Head of caudate nucleus (tissue), 42 donors: ENCODE measurements at regions not wholly inside any gene's neighbourhood (a gene's known extent, or its start where the extent isn't known, plus 50 kb on each side); places are given as distances from the start of the nearest gene placed in this dataset.
"Not testable (repeated sequence)": the region's sequence is repeated elsewhere in the genome, so short reads cannot be mapped to it uniquely, and the experiment has no call there.

Experiments
- DNase-seq, 42 donors: peaks; one replicate each; pipeline versions ENCODE4 v3.0.0 to v3.0.0-alpha.2; 2020 to 2021; ENCODE audit warnings: mixed read lengths in 7 of 42
- intact Hi-C: fragments of 100-400 bp; cut with DNase I; formaldehyde crosslinking; loops from one replicate; pipeline ENCODE4 v1.15.0; 2022

DNA sequence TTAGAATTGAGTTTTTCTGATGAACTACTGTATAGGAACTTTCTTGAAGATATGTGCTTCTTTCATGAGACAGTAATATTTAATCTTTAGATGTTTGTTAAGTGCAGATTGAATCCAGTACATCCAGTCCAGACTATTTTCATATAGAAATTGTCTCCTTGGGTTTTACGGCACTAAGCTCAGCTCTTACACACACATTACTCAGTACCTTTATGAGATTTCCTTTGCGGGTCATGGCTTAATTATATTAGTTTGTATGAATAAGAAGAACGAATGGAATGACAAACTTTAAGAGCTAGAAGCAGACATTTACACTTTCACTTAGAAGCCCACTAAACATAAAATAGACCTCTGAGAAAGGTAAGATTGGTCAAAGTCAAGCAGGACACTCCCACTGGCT is 223.3 kb upstream of the THUMPD2 start:
- intact Hi-C loops = no loop called here
- no peak for DNase-seq

DNA sequence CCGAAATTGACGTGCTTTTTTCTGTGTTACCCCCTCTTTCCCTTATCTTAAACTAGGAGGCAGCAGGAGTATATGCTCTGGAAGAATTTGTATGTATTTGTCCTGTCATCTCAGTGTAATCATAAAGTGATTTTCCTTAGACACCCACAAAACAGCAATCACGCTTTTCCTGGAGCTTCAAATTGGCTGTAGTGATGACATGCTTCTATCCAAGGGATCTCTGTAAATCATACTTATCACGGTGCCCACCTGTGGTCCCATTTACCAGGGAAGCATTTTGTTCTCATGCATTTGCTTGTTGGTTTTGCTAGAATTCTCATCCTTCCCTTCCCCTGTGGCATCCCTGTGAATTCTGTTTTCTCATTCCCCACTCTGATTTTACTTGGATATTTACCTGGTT is 220.8 kb upstream of the THUMPD2 start:
- DNase-seq = no peak
- intact Hi-C loops = no loop called here

DNA sequence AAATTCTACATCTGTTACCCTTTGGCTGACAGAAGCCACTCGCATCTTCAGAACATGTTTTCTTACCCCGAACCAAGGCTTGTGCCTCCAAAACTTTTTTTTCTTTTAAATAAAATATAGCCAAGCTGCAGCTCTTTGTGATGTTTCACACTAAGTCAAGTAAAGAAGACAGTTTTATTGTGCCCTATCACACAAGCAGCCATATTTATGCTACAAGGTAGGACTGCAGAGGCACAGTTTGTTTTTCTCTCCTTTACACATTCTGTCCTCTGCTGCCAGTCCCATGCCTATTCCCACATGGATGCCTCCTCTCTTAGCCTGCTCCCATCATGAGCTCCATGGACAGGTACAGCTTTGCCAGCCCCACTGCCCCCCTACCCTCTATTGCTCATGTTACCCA is 219.6 kb upstream of the THUMPD2 start:
- intact Hi-C loops = no loop called here

DNA sequence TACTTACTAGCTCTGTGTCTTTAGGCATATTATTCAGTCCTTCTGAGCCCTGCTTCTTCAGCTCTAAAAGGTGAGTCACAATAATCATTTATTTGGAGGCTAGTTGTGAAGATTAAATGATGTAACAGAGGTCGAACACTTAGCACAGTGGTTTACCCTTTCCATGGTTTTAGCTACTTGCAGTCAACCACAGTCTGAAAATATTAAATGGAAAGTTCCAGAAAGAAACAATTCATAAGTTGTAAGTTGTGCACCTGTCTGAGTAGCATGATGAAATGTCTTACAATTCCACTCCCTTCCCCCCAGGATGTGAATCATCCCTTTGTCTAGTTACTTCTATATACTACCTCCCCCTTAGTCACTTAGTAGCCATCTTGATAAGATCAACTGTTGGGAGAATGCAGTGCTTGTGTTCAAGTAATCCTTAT is 217.6 kb upstream of the THUMPD2 start:
- no peak for DNase-seq
- intact Hi-C loops = no loop called here

More for the DNA sequence above, 219.6 kb upstream of the THUMPD2 start:
- DNase-seq = no peak

DNA sequence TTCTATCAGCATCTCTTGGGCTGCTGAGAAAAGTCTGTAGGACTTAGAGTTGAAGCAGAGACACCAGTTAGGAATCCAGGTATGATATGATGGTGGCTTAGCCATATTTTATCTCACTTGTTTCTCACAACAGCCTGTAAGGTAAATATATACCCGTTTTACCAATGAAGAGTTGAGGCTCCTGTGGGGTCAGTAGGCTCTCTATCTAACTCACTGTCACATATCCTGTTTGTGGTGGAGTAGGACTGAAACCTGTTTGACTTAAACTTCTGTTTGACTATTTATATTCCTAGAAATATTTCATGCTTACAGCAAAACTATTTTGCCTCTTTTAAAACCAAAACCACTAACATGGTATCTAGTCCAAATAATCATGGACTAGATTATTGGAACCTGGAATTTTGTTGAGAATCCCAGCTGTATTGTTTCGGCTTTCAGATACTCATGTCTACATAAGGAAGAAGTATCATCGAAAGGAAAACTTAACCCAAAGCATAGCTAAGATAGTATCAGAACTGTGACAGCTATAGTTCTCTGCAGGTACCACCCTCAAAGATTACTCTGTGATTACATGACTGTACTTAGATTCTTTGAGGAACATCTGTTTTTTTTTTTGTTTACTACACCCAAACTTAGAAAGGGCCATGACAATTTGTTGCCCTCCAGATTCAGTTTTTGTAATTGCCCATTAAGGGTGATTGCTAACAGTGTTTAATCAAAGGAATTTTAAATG is 216.1 kb upstream of the THUMPD2 start:
- intact Hi-C loops = no loop called here
- DNase-seq = no peak

DNA sequence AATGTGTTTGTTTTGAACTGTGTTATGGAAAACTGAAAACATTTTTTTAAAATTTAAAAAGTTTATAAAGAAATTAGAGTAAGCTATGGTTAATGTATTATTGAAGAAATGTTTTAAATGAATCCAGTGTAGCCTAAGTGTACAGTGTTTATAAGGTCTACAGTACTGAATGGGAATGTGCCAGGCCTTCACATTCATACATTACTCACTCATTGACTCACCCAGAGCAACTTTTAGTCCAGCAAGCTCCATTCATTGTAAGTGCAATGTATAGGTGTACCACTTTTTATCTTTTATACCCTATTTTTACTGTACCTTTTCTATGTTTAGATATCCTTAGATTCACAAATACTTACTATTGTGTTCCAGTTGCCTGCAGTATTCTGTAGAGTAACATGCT is 215.1 kb upstream of the THUMPD2 start:
- no peak for DNase-seq
- intact Hi-C loops = no loop called here

DNA sequence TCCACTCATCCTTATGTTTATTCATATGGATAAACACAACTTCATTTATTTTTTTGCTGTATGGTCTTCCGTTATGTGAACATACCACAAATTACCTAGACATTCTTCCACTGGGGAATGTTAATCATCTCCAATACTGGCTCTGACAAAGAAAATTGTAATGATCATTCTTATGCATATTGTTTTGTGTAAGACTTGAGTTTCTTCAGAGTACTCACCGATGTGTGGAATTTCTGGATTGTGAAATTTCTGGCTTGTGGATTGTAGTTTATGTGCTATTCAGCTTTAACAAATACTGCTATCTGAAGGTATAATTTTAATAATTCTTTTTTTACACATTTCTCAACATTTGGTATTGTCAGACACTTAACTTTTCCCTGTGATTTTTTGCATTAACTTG is 212.2 kb upstream of the THUMPD2 start:
- intact Hi-C loops = no loop called here

DNA sequence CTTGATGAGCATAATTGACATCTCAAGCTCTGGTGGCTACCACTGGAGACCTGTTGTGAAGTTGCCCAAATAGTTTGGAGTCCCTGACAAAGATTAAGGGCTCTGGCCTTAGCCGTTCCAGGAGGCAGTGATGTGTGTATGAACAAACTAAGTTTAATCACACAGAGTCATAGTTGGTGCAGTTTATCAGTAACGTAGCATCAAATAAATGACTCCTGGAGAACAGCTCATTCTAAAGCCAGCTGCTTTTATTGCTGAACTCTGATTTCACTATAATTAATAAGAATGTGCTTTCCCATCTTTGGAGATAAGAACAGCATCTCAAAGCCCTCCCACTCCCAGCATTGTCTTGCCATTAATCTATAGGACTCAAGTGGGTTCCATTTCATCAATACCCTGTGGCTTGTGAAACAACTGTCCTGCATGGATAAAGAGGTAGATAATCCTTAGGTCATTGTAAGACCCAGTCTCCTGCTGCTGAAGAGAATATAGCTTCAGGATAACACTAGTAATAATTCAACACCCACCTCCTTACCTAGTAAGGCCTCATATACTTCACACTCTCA is 211.4 kb upstream of the THUMPD2 start:
- no peak for DNase-seq
- intact Hi-C loops = no loop called here

More for the DNA sequence above, 212.2 kb upstream of the THUMPD2 start:
- DNase-seq = no peak

DNA sequence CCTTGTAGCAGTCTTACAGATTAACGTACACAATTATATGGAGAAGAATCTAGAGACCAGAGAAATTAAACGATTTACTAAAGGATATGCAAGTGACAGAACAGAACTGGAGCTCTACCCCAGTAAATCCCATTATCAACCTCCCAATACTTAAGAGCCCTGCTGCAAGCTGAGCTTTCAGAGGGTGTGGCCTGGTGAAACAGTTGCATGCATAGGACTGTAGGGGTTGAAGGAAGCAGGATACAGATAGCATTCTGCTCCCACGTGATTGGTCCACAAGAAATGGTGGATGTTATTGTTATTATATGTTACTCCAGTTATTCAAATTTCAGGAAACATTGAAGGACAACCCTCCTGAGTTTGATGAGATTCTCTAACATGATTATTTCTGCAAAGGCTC is 210.8 kb upstream of the THUMPD2 start:
- DNase-seq = no peak
- intact Hi-C loops = no loop called here

DNA sequence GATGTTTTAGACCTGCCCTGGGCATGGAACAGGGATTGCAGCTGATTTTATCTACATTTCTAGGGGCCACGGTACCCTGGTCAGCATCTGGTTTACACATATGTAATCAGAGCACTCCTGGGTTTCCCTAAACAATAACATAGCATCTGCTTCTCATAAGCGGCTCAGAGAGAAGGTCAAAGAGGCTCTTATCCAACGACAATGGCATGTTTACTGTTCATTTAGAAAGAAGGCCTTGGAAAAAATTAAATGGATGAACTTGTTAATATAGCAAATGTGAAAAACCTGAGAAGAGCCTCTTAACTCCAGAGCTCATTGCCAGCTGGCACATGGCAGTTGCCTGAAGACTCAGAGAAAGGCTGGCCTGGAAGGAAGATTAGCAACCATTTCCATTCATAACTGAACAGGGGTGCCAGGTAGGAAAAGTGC is 202.8 kb upstream of the THUMPD2 start:
- intact Hi-C loops = no loop called here
- DNase-seq = no peak

DNA sequence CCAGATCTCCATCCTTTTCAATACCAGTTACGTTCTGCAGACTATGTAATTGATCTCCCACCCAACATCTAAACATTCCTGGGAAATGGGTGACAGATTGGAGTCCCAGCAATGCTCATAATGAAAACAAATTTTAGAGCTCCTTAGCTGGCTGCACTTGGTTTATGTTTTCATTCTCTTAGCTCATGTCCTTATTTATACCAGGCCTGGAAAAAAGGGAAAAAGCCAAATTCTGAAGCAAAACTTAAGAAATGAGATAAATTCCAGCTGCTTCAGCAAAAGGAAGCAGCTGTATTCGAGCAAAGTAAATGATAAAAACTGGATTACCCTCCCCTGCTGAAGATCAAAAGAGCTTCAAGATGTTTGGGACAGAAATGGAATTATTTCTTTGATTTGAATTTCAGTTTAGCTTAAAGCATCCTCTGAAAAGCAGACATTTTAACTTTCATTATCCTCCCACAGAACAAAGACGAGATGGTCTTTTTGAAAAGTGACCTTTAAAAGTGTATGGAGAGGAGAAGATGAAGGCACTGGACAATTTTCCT is 196.5 kb upstream of the THUMPD2 start:
- DNase-seq = no peak
- intact Hi-C loops = no loop called here

DNA sequence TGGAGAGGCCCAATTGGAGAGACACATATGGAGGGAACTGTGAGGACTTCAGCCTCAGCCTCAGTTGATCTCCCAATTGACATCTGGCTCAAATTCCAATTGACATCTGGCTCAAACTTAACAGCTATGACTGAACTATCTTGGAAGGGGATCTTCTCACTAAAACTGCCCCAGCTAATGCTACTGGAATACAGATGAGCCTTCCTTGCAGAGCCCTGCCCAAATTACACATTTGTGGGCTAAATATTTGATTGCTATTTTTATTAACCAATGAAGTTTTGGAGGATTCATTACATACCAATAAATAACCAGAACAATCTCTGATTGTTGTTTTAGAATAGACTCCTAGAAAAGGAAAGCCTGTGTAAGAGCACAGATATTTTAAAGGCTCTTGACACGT is 189.0 kb upstream of the THUMPD2 start:
- intact Hi-C loops = no loop called here
- DNase-seq = no peak

DNA sequence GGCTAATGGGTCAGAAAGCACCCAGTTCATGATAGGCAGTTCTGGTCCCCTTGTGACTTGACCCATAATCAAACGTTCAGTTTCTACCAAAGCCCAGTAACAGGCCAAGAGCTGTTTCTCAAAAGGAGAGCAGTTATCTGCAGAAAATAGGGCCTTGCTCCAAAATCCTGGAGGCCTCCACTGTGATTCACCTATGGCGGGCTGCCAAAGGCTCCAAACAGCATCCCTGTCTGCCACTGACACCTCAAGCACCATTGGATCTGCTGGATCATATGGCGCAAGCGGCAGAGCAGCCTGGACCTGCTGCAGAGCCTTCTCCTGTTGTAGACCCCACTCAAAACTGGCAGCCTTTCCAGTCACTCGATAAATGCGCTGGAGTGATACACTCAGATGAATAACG is 181.6 kb upstream of the THUMPD2 start:
- intact Hi-C loops = not testable (repeated sequence)

DNA sequence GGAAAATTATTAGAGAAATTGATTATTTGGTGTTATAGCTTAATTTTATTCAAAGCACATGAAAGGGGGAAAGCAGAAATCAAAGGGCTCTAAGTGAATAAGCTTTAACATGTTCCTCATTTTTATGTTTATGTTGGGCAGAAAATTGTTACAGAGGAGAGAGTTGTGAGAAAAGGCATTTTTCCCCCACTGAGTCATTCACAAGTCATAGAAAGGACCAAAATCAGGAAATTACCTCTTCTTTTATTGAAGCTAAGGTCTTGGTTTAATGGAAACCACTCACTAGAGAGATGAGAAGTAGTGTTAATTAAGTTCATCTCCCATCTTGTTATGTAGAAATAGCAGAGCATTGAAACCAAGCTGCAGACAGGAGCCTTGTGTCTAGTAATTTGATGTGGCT is 175.3 kb upstream of the THUMPD2 start:
- no peak for DNase-seq

More for the DNA sequence above, 181.6 kb upstream of the THUMPD2 start:
- not testable (repeated sequence) for DNase-seq

DNA sequence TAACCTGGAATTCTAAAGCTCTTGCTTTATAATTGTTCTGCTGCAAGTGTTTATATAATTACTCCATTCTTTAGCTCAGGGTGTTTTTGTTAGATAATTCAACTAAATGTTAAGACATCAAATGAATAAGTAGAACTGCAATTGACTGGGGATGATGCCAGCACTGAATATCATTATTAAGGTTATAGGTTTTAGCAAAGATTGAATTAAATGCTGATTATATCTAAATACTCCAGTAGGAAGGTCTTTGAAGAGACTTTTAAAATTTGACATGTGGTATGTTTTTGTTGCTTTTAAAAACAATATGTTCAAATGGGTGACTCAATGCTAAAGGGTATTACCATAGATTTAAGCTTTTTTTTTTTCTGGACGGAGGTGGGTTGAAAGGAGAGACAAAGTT is 170.1 kb upstream of the THUMPD2 start:
- intact Hi-C loops = no loop called here
- no peak for DNase-seq

More for the DNA sequence above, 175.3 kb upstream of the THUMPD2 start:
- intact Hi-C loops = no loop called here

DNA sequence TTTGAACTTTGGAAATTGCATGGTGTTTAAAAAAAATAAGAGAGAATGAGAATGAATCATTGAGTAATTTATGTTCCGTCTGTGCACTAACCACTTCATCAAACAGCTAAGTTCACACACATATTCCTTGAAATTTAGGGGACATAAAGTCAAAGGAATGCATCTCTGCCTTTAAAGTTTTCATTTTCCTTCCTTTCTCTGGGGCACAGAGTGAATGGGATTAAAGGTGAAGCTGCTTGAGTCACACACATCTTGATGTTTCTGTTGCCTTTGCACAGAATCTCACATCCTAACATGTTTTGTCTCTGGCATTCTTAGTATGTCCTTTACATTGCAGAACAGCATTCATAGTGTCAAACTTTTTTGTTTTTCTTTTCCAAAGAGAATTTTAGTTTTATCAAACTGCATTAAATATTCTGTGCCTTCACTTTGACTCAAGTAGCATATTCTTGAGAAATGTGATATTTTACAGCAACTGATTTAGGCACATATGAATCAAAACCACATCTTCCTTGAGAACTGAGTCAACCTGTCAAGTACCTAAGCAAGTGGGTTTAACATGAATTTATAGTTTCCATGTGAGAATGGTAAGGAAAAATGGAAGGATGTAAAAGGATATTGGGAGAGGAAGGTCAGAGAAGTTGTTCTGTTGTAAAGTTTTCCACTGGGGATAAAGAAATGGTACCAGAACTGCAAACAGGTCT is 169.1 kb upstream of the THUMPD2 start:
- intact Hi-C loops = no loop called here
- DNase-seq = no peak

DNA sequence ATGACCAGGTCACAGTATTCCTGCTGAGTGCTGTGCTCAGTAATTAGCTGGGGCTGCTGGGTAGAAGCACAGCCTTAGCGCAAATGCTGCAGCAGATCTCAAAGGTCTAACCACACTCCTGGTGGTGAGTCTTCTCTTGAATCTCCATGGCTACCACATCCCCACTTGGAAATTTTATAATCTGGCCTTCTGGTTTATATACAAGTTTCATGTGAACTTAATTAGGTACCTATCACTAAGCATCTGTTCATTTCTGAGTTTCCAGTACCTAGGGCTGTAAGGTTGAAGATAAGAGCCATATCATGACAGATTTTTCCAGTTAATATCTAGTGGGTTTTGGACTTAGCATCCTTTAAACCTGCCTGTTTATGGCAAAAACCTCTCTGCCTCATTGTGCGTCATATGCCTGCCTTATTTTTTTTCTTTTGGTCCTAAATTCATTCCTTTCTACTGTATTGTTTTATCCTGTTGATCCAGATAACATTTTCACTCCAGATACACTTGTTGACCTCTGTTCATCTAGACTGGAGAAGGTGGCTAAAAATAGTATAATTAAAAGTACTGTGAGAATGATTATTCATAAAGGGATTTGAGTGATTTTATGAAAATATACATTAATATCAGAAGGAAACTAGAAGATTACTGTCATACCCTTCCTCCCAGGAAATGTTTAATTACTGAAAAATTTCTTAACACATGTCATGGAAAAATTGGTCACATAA is 168.4 kb upstream of the THUMPD2 start:
- intact Hi-C loops = no loop called here
- DNase-seq = no peak

DNA sequence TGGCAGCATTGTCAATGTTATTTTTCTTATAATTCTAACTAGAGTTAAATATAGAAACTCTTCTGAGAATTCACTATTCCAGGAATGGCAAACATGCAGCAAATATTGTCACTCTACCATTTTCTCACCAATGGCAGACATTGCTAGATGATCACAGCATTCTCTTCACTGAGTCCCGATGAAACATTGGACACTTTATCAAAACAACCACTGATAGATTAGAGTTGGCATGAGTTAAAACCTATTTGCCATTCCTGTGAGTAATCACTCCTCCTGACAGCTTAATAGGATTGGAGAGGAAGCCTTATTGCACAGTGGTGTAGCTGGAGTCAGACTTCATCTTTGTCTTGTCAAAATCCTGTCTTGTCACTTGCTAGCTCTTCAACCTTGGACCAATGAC is 163.9 kb upstream of the THUMPD2 start:
- no peak for DNase-seq
- intact Hi-C loops = no loop called here

DNA sequence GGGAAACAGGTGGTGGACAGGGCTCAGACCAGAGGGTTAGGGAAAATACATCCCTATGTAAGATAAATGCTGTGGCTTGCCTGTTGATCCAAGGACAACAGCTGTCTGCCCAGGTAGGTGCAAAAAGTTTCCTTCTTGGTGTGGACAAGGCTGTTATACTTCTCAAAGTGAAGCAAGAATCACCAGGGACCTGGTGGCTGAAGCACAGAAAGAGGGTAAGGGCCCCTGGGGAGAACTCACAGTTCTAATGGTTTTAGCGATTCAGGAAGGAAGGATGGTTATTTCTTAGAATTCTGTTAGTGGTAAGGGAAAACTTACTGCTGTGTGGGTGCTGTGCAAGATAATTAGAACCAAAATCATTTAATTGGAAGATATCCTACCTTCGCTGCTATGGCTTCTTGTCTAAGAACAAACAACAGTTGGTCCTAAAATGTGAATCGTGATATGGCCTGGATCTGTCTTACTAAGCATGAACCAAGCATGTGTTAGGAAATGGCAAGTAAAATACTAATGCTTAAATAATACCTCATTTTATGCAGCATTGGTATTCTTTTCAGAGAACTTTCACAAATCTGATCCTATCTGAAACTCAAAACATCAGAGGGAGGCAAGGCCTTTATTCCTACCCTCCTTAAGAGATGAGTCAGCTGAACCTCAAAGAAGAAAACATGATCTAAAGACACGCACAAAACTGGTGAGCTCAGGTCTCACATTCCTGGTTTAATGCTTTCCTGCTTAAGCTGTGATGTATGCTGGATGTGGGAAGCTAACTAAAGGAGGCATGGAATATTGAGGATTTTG is 159.2 kb upstream of the THUMPD2 start:
- intact Hi-C loops = no loop called here

More for the DNA sequence above, 159.2 kb upstream of the THUMPD2 start:
- peak in 7 of 42 donors; percentile 13 to 48 (median 20) for DNase-seq
